AG10803 (cell line): ENCODE measurements at regions not wholly inside any gene's neighbourhood (a gene's known extent, or its start where the extent isn't known, plus 50 kb on each side); places are given as distances from the start of the nearest gene placed in this dataset.
A peak's percentile ranks its signal among the peaks of the same experiment; 100 is the strongest.

Experiments
- DNase-seq: peaks from one replicate; pipeline ENCODE4 v3.0.0; 2010; ENCODE audit warnings: low read depth
- H3K4me3 ChIP-seq: 2 replicates; pipeline ENCODE4 v1.5.1; 2011; ENCODE audit warnings: mild to moderate bottlenecking, low read length, control low read depth
- TF ChIP-seq, protein P1 (sequence below): conservative IDR thresholded peaks from 2 replicates; pipeline ENCODE4 v1.5.1; 2011; ENCODE audit warnings: mild to moderate bottlenecking, low read length, control low read depth, inconsistent platforms

DNA sequence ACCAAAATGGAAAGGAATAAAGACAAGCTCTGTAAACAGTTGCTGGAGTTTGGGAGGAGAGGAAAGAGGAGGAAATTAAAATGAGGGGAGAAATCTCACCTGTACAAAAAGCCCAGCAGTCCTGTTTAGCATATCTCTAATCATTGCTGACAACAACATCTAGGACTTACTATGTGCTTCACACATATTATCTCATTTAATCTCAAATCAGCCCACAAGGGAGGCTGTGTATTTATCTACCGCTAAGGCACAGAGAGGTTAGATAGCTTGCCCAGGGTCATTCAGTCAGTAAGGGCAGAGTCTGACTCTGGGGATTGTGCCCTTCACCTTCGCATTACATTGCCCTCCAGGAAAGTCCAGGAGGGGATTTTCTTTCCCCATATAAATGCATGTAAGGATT is 233.3 kb downstream of the DLEU7 start:
- no peak overlapping the region for H3K4me3 ChIP-seq
- DNase-seq = no peak
- TF ChIP-seq, protein P1, sequence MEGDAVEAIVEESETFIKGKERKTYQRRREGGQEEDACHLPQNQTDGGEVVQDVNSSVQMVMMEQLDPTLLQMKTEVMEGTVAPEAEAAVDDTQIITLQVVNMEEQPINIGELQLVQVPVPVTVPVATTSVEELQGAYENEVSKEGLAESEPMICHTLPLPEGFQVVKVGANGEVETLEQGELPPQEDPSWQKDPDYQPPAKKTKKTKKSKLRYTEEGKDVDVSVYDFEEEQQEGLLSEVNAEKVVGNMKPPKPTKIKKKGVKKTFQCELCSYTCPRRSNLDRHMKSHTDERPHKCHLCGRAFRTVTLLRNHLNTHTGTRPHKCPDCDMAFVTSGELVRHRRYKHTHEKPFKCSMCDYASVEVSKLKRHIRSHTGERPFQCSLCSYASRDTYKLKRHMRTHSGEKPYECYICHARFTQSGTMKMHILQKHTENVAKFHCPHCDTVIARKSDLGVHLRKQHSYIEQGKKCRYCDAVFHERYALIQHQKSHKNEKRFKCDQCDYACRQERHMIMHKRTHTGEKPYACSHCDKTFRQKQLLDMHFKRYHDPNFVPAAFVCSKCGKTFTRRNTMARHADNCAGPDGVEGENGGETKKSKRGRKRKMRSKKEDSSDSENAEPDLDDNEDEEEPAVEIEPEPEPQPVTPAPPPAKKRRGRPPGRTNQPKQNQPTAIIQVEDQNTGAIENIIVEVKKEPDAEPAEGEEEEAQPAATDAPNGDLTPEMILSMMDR = no peak

DNA sequence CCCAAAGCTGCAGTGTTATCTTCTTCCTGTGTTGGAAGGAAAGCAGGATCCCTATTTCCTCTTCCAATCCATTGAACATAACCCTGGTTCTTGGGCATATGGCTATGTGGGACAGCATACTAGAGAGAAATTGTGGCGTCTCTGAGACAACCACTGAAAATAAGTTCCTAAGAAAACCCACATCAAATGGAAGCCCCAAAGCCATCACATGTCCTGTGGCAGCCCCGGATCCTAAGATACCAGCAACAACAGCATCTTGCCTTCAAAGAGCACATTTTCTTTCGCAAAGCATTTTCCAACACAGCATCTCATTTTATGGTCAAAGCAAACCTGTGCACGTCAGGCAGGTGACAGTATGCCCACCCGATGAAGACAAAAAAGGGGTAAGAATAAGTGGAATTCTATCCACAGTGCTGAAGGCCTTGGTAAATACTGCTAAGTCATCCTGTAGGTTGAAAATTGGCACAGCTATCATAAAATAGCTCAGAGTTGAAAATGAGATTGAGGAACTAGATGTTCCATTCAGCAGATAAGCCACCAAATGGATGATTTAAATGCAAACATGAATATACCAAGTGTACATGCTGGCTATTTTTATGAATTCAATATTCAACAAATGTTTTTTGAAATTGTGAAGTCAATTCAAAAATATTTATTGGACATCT is 232.2 kb downstream of the DLEU7 start:
- H3K4me3 ChIP-seq = no peak overlapping the region
- TF ChIP-seq, protein P1 = no peak
- no peak for DNase-seq

DNA sequence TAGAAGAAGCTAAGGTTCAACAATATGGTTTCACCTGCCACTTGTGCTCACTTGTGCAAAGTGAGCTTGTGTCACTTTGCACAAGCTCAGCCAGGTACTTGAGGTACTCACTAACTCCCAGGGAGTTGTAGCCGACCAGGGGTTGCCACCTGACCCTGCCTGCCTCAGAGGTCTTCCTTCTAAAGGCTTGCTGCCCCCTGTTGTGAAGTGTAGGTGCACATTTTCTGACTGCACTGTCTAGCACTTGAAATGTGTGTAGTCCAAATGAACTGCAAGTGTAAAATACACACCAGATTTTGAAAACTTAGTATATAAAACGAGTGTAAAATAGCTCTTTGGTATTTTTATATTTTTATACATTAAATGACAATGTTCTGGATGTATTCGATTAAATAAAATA is 230.8 kb downstream of the DLEU7 start:
- DNase-seq = no peak

DNA sequence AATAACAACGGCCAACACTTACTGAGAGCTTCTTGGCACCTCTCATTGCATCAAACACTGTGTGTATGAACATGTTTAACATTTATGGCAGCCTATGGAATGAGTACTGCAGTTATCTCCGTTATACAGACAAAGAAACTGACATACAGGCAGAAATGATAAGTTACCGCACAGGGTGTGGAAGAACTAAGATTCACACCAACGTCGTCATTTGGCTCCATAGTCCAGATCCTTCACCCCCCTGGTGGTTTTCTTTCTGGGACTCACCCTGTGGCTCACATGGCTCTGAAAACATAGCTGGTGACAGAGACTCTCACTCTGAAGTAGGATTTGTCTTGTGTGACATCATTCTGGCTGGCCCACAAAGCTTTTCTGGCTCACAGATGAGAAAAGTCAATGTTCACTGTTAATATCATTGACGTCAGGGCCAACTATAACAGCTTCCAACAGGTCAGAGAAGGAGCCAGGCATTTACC is 230.1 kb downstream of the DLEU7 start:
- TF ChIP-seq, protein P1 = no peak
- DNase-seq = peak; percentile 34
- no peak overlapping the region for H3K4me3 ChIP-seq

More for the DNA sequence above, 230.8 kb downstream of the DLEU7 start:
- H3K4me3 ChIP-seq = no peak overlapping the region
- TF ChIP-seq, protein P1 = no peak

DNA sequence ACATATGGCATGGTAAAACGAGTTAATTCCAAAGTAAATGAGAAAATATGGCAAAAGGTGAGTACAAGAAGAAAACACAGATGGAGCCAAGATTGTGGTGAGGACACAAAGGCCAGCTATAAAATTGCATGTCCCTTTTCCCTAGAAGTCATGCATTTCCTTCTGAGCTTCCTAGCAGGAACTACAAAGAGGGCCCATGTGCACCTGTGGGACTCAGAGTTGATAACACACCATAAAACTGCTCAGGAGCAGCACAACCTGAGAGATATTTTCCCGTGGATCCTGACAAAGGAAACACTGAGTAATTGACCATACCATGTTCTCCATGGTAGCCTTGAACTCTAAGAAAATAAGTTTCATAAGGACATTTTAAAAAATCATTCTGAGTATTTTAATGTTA is 228.3 kb downstream of the DLEU7 start:
- TF ChIP-seq, protein P1 = no peak
- no peak overlapping the region for H3K4me3 ChIP-seq
- DNase-seq = no peak

DNA sequence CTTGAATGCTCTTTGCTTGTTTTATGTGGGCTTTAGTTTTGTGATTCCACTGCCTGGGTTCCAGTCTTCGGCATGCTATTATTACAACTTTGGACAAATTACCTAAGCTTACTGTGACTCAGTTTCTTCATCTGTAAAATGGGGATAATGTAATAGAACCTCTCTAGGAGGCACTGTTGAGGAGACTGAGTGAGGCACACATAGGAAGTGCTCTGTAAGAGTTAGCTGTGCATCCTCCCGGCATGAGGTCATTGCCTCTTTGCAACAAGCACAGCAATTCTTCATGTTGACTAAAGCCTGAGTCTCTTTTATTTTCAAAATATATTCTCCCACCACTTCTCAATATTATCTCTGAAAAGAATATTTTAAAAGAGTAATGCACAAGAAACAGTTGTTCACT is 227.4 kb downstream of the DLEU7 start:
- TF ChIP-seq, protein P1 = no peak
- DNase-seq = peak; percentile 70
- H3K4me3 ChIP-seq = no peak overlapping the region

DNA sequence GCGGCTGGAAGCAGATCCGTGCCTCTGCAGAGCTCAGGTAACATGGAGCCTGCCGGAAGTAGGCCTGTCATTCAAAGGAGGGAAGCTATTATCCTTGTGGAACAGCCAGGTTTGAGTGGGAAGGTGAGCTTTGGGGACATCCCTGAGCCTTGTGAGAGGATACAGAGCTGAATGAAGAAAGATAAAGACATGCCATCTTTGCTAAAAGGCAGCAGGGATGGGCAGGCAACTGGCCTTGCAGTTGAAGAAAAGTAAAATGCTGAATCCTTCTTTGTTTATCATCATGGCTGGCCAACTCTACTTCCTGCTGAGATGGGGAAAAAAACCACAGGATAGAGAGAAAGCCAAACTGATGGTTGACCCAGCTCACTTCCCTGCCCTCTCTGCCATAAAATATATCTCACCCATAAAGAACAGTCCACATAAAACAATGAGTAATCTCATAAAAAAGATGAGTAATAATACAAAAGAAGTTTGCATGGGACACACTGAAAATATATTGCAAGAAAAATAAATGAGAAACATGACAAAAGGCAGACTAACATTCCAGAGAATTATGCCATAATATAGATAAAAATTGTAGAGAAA is 226.3 kb downstream of the DLEU7 start:
- TF ChIP-seq, protein P1 = no peak
- DNase-seq = peak; percentile 94
- H3K4me3 ChIP-seq = no peak overlapping the region
